ENCODE measurements at regions not wholly inside any gene's neighbourhood (a gene's known extent, or its start where the extent isn't known, plus 50 kb on each side); places are given as distances from the start of the nearest gene placed in this dataset.

GRCh38 chrX:140206657-140207056 lies 241.3 kb upstream of the CXorf66 start:
- TF ChIP-seq ZNF274 (IDR thresholded peaks at IDR 0.05; ENCODE audit: low read depth, low read length) = no peak
- no peak for TF ChIP-seq YY1 (IDR thresholded peaks at IDR 0.05; ENCODE audit: insufficient read depth, insufficient read length)
- no peak for TF ChIP-seq SUZ12 (IDR thresholded peaks at IDR 0.05; ENCODE audit: extremely low read depth, insufficient read depth, insufficient read length)
- no peak for DNase-seq (ENCODE audit: low read depth, low spot score)

GRCh38 chrX:140190441-140191108 lies 225.3 kb upstream of the CXorf66 start:
- Histone ChIP-seq H3K4me1 (ENCODE audit: insufficient read depth, insufficient read length) (no peaks in the 10 kb centered on the region), H3K4me3 (ENCODE audit: insufficient read length, low read depth) (no peak overlapping the region), H3K9ac (ENCODE audit: insufficient read length, low read depth) (no peak overlapping the region), H3K36me3 (ENCODE audit: insufficient read depth, insufficient read length, low read length) (no peaks in the 10 kb centered on the region), H3K27me3 (ENCODE audit: insufficient read depth, insufficient read length) (no peaks in the 10 kb centered on the region), H3K9me3 (ENCODE audit: insufficient read depth, low read length) (no peaks in the 10 kb centered on the region)
- DNase-seq (ENCODE audit: low read depth, low spot score) = no peak
- TF ChIP-seq ZNF274 (IDR thresholded peaks at IDR 0.05; ENCODE audit: low read depth, low read length) = no peak
- no peak for TF ChIP-seq YY1 (IDR thresholded peaks at IDR 0.05; ENCODE audit: insufficient read depth, insufficient read length)
- TF ChIP-seq SUZ12 (IDR thresholded peaks at IDR 0.05; ENCODE audit: extremely low read depth, insufficient read depth, insufficient read length) = no peak

More at GRCh38 chrX:140206657-140207056, 241.3 kb upstream of the CXorf66 start:
- H3K4me1 ChIP-seq (ENCODE audit: insufficient read depth, insufficient read length) = no peaks in the 10 kb centered on the region
- no peak overlapping the region for H3K9ac ChIP-seq (ENCODE audit: insufficient read length, low read depth)
- H3K4me3 ChIP-seq (ENCODE audit: insufficient read length, low read depth) = no peak overlapping the region
- H3K9me3 ChIP-seq (ENCODE audit: insufficient read depth, low read length) = no peaks in the 10 kb centered on the region
- H3K27me3 ChIP-seq (ENCODE audit: insufficient read depth, insufficient read length) = no peaks in the 10 kb centered on the region
- H3K36me3 ChIP-seq (ENCODE audit: insufficient read depth, insufficient read length, low read length) = no peaks in the 10 kb centered on the region

GRCh38 chrX:140180585-140180984 lies 215.3 kb upstream of the CXorf66 start:
- Histone ChIP-seq H3K4me3 (ENCODE audit: insufficient read length, low read depth) (no peak overlapping the region), H3K9me3 (ENCODE audit: insufficient read depth, low read length) (no peaks in the 10 kb centered on the region), H3K4me1 (ENCODE audit: insufficient read depth, insufficient read length) (no peaks in the 10 kb centered on the region), H3K27me3 (ENCODE audit: insufficient read depth, insufficient read length) (no peaks in the 10 kb centered on the region), H3K9ac (ENCODE audit: insufficient read length, low read depth) (no peak overlapping the region), H3K36me3 (ENCODE audit: insufficient read depth, insufficient read length, low read length) (no peaks in the 10 kb centered on the region)
- TF ChIP-seq YY1 (IDR thresholded peaks at IDR 0.05; ENCODE audit: insufficient read depth, insufficient read length) (no peak), ZNF274 (IDR thresholded peaks at IDR 0.05; ENCODE audit: low read depth, low read length) (no peak), SUZ12 (IDR thresholded peaks at IDR 0.05; ENCODE audit: extremely low read depth, insufficient read depth, insufficient read length) (no peak)
- no peak for DNase-seq (ENCODE audit: low read depth, low spot score)

- Histone ChIP-seq H3K27me3 (ENCODE audit: insufficient read depth, insufficient read length) (no peaks in the 10 kb centered on the region), H3K9me3 (ENCODE audit: insufficient read depth, low read length) (no peaks in the 10 kb centered on the region), H3K9ac (ENCODE audit: insufficient read length, low read depth) (no peak overlapping the region), H3K4me1 (ENCODE audit: insufficient read depth, insufficient read length) (no peaks in the 10 kb centered on the region), H3K4me3 (ENCODE audit: insufficient read length, low read depth) (no peak overlapping the region), H3K36me3 (ENCODE audit: insufficient read depth, insufficient read length, low read length) (no peaks in the 10 kb centered on the region)
- TF ChIP-seq ZNF274 (IDR thresholded peaks at IDR 0.05; ENCODE audit: low read depth, low read length) (no peak), SUZ12 (IDR thresholded peaks at IDR 0.05; ENCODE audit: extremely low read depth, insufficient read depth, insufficient read length) (no peak)
- DNase-seq (ENCODE audit: low read depth, low spot score) = peak; percentile 1
Observed at GRCh38 chrX:140177821-140178220, 212.5 kb upstream of the CXorf66 start.

- TF ChIP-seq ZNF274 (IDR thresholded peaks at IDR 0.05; ENCODE audit: low read depth, low read length) = no peak
- TF ChIP-seq SUZ12 (IDR thresholded peaks at IDR 0.05; ENCODE audit: extremely low read depth, insufficient read depth, insufficient read length) = no peak
- no peak for TF ChIP-seq YY1 (IDR thresholded peaks at IDR 0.05; ENCODE audit: insufficient read depth, insufficient read length)
- Histone ChIP-seq H3K9ac (ENCODE audit: insufficient read length, low read depth) (no peak overlapping the region), H3K9me3 (ENCODE audit: insufficient read depth, low read length) (peaks cover 5% of the 10 kb centered on the region; the same call in 1 of the 2 replicates), H3K4me1 (ENCODE audit: insufficient read depth, insufficient read length) (no peaks in the 10 kb centered on the region), H3K4me3 (ENCODE audit: insufficient read length, low read depth) (no peak overlapping the region), H3K36me3 (ENCODE audit: insufficient read depth, insufficient read length, low read length) (no peaks in the 10 kb centered on the region), H3K27me3 (ENCODE audit: insufficient read depth, insufficient read length) (no peaks in the 10 kb centered on the region)
- no peak for DNase-seq (ENCODE audit: low read depth, low spot score)
Observed at GRCh38 chrX:140172401-140172800, 207.1 kb upstream of the CXorf66 start.

GRCh38 chrX:140167551-140167950 lies 202.2 kb upstream of the CXorf66 start:
- no peaks in the 10 kb centered on the region for H3K27me3 ChIP-seq (ENCODE audit: insufficient read depth, insufficient read length)
- no peak for DNase-seq (ENCODE audit: low read depth, low spot score)

GRCh38 chrX:140165849-140166248 lies 200.5 kb upstream of the CXorf66 start:
- no peak for TF ChIP-seq SUZ12 (IDR thresholded peaks at IDR 0.05; ENCODE audit: extremely low read depth, insufficient read depth, insufficient read length)
- no peak for TF ChIP-seq YY1 (IDR thresholded peaks at IDR 0.05; ENCODE audit: insufficient read depth, insufficient read length)
- TF ChIP-seq ZNF274 (IDR thresholded peaks at IDR 0.05; ENCODE audit: low read depth, low read length) = no peak
- Histone ChIP-seq H3K9me3 (ENCODE audit: insufficient read depth, low read length) (no peaks in the 10 kb centered on the region), H3K9ac (ENCODE audit: insufficient read length, low read depth) (no peak overlapping the region)

More at GRCh38 chrX:140167551-140167950, 202.2 kb upstream of the CXorf66 start:
- H3K36me3 ChIP-seq (ENCODE audit: insufficient read depth, insufficient read length, low read length) = no peaks in the 10 kb centered on the region
- no peaks in the 10 kb centered on the region for H3K4me1 ChIP-seq (ENCODE audit: insufficient read depth, insufficient read length)
- no peak overlapping the region for H3K4me3 ChIP-seq (ENCODE audit: insufficient read length, low read depth)
- no peak for TF ChIP-seq ZNF274 (IDR thresholded peaks at IDR 0.05; ENCODE audit: low read depth, low read length)
- TF ChIP-seq YY1 (IDR thresholded peaks at IDR 0.05; ENCODE audit: insufficient read depth, insufficient read length) = no peak
- no peak for TF ChIP-seq SUZ12 (IDR thresholded peaks at IDR 0.05; ENCODE audit: extremely low read depth, insufficient read depth, insufficient read length)
- no peak overlapping the region for H3K9ac ChIP-seq (ENCODE audit: insufficient read length, low read depth)
- H3K9me3 ChIP-seq (ENCODE audit: insufficient read depth, low read length) = peaks cover 3% of the 10 kb centered on the region; the same call in 1 of the 2 replicates

More at GRCh38 chrX:140165849-140166248, 200.5 kb upstream of the CXorf66 start:
- Histone ChIP-seq H3K4me1 (ENCODE audit: insufficient read depth, insufficient read length) (no peaks in the 10 kb centered on the region), H3K4me3 (ENCODE audit: insufficient read length, low read depth) (no peak overlapping the region), H3K36me3 (ENCODE audit: insufficient read depth, insufficient read length, low read length) (no peaks in the 10 kb centered on the region), H3K27me3 (ENCODE audit: insufficient read depth, insufficient read length) (no peaks in the 10 kb centered on the region)
- DNase-seq (ENCODE audit: low read depth, low spot score) = no peak

All from NT2/D1 (cell line).